Lower leg skin (tissue), 4 donors: ENCODE measurements at regions not wholly inside any gene's neighbourhood (a gene's known extent, or its start where the extent isn't known, plus 50 kb on each side); places are given as distances from the start of the nearest gene placed in this dataset.

Experiments
- DNase-seq, 2 donors: peaks; one replicate each; pipeline ENCODE4 v3.0.0-alpha.2; 2019; ENCODE audit warnings: low spot score in 2 of 2
- H3K4me3 ChIP-seq: fragments of 200-600 bp; sonication (generic); 2 replicates; pipeline ENCODE4 v1.5.1; 2017; ENCODE audit warnings: mild to moderate bottlenecking, low read depth; ENCODE audit not compliant: poor library complexity, severe bottlenecking
- POLR2A ChIP-seq, 2 donors: fragments of 450-650 bp; IDR thresholded peaks; one replicate each; pipeline ENCODE4 v1.6.1; 2016 to 2017; ENCODE audit warnings: antibody characterized with exemption in 2 of 2, mild to moderate bottlenecking in 1 of 2, moderate library complexity in 1 of 2
- WGBS, 2 donors: methylation state at CpG; one replicate each; pipeline ENCODE4 v1.1.5; 2018; 5-methylcytosine and 5-hydroxymethylcytosine counted together
- intact Hi-C: fragments of 100-400 bp; cut with DNase I; formaldehyde crosslinking; loops from one replicate; pipeline ENCODE4 v1.15.0; 2023; ENCODE audit warnings: low total_unique reads
- TF ChIP-seq, protein P1 (sequence below), 3 donors: fragments of 450-650 bp; IDR thresholded peaks; one replicate each; pipeline ENCODE4 v1.5.1; 2016; ENCODE audit warnings: antibody characterized with exemption in 3 of 3, mild to moderate bottlenecking in 3 of 3, moderate library complexity in 2 of 3

DNA sequence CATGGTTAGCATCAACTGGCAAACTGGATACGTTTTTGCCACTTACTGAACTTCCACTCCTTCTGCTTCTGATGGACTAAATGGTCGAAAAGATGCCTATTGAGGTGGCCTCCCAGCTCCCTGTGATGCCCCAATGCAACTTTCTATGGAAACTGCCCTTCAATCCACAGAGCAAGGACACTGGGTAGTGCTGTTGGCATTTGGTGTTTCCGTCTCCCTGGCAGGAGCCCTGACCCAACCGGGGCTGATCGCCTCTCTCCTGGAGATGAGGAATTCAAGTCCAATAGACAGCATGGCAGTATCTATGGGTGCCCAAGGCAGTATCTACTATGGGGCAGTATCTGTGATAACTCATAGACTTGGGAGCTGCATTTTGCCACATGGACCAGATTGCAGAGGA, 116.3 kb upstream of the IRX3 start:
- TF ChIP-seq POLR2A (IDR thresholded peaks at IDR 0.05): no peak
- TF ChIP-seq, protein P1, sequence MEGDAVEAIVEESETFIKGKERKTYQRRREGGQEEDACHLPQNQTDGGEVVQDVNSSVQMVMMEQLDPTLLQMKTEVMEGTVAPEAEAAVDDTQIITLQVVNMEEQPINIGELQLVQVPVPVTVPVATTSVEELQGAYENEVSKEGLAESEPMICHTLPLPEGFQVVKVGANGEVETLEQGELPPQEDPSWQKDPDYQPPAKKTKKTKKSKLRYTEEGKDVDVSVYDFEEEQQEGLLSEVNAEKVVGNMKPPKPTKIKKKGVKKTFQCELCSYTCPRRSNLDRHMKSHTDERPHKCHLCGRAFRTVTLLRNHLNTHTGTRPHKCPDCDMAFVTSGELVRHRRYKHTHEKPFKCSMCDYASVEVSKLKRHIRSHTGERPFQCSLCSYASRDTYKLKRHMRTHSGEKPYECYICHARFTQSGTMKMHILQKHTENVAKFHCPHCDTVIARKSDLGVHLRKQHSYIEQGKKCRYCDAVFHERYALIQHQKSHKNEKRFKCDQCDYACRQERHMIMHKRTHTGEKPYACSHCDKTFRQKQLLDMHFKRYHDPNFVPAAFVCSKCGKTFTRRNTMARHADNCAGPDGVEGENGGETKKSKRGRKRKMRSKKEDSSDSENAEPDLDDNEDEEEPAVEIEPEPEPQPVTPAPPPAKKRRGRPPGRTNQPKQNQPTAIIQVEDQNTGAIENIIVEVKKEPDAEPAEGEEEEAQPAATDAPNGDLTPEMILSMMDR (IDR thresholded peaks at IDR 0.05): no peak
- intact Hi-C loops: no loop called here
- H3K4me3 ChIP-seq: no peak overlapping the region
- DNase-seq: no peak
- 89 to 91% methylated on average over 5 of the region's 5 CpGs for WGBS, 2 donors

- DNase-seq: no peak
- 75 to 78% methylated on average over 4 of the region's 4 CpGs for WGBS, 2 donors
- no peak for TF ChIP-seq POLR2A (IDR thresholded peaks at IDR 0.05)
- TF ChIP-seq, protein P1 (IDR thresholded peaks at IDR 0.05): no peak
- intact Hi-C loops: no loop called here
- H3K4me3 ChIP-seq: no peak overlapping the region
Measured at GRCh38 chr16:54402270-54402669, 115.7 kb upstream of the IRX3 start.

- 64 to 68% methylated on average over 5 of the region's 5 CpGs for WGBS, 2 donors
- DNase-seq: no peak
- H3K4me3 ChIP-seq: no peak overlapping the region
- TF ChIP-seq POLR2A (IDR thresholded peaks at IDR 0.05): no peak
- TF ChIP-seq, protein P1 (IDR thresholded peaks at IDR 0.05): no peak
- intact Hi-C loops: no loop called here
Measured at GRCh38 chr16:54400261-54400660, 113.7 kb upstream of the IRX3 start.

DNA sequence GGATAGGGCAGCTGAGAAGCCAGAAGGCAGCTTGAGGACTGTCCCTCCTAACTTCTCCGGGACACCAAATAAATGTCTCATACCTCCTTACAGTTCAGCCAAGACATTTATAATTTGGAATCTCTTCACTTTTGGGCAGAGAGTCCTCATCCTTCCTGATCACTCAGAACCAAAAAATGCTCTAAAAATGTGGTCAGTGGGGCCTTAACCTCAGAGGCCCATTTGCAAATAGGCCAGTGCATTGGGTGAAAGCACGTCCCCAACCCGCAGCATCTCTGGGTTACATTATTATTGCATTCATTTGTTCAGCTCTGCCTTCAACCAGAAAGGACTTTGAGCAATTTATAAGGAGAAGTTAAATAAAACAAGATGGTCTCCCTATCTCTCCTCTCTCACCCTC, 112.4 kb upstream of the IRX3 start:
- H3K4me3 ChIP-seq: no peak overlapping the region
- WGBS, 2 donors: 95 to 100% methylated on average over 3 of the region's 3 CpGs
- DNase-seq: no peak
- intact Hi-C loops: no loop called here
- TF ChIP-seq, protein P1 (IDR thresholded peaks at IDR 0.05): no peak
- TF ChIP-seq POLR2A (IDR thresholded peaks at IDR 0.05): no peak

GRCh38 chr16:54397838-54398237, 111.3 kb upstream of the IRX3 start:
- no peak overlapping the region for H3K4me3 ChIP-seq
- 73 to 84% methylated on average over 3 of the region's 3 CpGs for WGBS, 2 donors
- intact Hi-C loops: no loop called here
- TF ChIP-seq, protein P1 (IDR thresholded peaks at IDR 0.05): no peak
- no peak for TF ChIP-seq POLR2A (IDR thresholded peaks at IDR 0.05)
- no peak for DNase-seq

GRCh38 chr16:54397190-54397835, 110.7 kb upstream of the IRX3 start:
- TF ChIP-seq, protein P1 (IDR thresholded peaks at IDR 0.05): no peak
- TF ChIP-seq POLR2A (IDR thresholded peaks at IDR 0.05): no peak
- DNase-seq: no peak
- 81 to 84% methylated on average over 11 of the region's 11 CpGs for WGBS, 2 donors
- H3K4me3 ChIP-seq: no peak overlapping the region
- intact Hi-C loops: no loop called here
